GF-D8 (cell line): ENCODE measurements at regions not wholly inside any gene's neighbourhood (a gene's known extent, or its start where the extent isn't known, plus 50 kb on each side); places are given as distances from the start of the nearest gene placed in this dataset.

Source experiments
- DNase-seq: peaks from one replicate; lab custom pipeline; 2025; lab: John Stamatoyannopoulos, UW

- DNase-seq = peak; percentile 86
Measured at GRCh38 chr1:244970744-244971551, 106.6 kb upstream of the HNRNPU start.

DNA sequence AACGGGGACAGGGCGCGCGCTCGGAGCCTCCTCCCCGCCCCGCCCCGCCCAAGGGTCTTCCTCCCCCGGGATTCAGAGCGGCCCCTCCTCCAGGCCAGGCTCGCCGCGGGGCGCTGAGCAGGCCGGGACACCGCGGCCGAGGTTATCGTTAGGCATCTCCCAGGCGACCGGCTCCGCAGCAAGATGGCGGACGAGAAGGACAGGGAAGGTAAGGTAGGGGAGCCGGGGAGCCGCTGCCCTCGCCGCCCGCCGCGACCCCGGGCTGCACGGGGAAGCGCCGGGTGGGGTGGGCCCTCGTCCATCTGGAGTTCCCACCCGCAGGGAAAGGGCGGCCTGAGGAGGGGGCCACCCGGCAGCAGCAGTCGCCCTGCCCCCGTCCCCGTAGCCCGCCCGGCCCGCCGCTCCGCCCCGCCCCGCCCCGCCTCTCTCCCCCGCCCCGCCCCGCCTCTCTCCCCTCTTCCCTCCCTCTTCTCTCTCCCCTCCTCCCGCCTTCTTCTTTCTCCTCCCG is 105.9 kb upstream of the HNRNPU start:
- DNase-seq = peak; percentile 76

DNA sequence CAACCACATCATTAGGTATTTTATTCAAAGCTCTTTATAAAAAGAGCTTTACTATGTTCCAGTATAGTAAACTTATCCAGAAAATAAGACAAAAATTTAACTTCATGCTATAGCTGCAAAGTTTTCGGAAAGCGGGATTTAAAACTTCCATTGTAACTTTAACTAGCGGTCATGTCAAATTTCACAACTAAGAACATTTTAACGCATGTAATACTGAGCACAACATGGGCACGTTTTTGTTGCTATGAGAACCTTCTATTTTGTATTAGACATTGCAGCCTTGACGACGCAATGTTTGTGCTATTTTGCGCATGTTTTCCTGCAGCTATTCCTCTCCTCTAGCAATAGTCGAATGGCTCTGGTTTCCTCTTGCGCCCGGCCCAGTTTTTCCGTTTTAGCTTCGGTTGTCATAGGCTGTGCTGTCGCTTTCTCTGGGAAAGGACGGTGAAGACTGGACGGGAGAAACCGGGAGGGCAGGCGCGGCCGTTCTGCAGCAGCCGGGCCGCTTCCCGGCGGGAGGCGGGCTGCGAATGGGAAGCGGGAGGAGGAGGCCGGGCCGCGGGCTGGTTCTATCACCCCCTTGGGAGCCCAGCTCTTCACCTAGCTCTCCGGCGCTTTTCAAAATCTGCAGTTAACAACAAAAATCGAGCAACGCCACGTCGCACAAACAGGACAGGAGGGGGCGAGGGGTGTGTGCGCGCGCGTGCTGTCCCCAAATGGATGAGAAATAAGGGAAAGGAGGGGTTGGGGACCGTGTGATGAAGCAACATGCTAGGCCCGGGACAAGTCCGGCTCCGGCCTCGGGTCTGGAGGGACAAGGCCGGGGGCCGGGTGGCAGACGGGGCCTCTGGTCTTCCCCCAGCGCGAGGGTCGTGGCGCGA is 105.3 kb upstream of the HNRNPU start:
- DNase-seq = peak; percentile 76

DNA sequence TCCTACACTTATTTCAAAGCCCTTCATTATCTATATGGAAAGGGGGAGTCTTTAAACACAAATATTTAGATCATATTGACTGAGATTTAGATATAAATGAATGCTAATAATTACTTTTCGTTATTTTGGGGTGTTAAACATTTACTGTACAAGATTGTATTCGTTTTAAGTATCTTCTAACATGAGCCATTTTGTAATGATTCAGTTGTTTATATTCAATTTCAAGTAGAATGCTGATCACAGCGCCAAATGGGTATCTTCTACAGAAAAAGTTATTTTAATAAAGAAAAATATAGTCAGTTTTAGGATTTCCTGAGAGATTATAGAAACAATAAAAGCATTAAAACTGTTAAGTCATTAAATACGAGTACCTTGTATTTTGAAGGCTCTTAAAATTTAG is 104.5 kb upstream of the HNRNPU start:
- no peak for DNase-seq

DNA sequence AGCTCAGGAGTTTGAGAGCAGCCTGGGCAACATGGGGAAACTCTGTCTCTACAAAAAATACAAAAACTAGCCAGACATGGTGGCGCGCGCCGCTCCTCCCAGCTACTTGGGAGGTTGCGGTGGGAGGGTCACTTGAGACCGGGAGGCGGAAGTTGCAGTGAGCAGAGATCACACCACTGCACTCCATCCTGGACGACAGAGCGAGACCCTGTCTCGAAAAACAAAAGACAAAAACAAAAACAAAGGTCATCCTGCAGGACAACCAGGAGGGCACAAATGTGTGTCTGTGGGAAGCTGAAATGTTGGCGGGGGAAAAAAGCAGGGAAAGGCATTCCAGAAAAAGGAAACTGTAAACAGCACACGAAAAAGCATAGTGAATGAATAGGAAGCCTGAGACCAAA is 104.1 kb upstream of the HNRNPU start:
- DNase-seq = no peak

DNA sequence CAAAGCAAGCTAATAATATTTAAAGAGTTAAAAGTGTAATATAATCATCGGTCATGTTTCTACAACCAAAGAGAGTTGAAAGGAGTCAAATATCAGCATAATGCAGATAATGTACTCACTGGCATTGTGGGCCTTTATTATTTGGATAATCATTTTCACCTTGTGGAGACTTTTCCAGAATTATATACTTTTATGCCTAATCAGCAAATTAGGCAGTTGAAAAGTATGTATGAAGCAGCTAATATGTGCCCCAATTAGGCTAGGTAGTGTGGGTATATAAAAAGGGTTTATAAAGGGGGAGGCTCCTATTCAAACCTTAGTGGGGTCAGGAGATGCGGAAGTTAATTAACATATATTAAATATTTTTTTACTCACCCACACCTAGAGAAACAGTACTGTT is 102.8 kb upstream of the HNRNPU start:
- DNase-seq = no peak

GRCh38 chr1:244965185-244966030 is 101.1 kb upstream of the HNRNPU start:
- peak; percentile 36 for DNase-seq

GRCh38 chr1:244964112-244964971 is 100.0 kb upstream of the HNRNPU start:
- DNase-seq = peak; percentile 59

DNA sequence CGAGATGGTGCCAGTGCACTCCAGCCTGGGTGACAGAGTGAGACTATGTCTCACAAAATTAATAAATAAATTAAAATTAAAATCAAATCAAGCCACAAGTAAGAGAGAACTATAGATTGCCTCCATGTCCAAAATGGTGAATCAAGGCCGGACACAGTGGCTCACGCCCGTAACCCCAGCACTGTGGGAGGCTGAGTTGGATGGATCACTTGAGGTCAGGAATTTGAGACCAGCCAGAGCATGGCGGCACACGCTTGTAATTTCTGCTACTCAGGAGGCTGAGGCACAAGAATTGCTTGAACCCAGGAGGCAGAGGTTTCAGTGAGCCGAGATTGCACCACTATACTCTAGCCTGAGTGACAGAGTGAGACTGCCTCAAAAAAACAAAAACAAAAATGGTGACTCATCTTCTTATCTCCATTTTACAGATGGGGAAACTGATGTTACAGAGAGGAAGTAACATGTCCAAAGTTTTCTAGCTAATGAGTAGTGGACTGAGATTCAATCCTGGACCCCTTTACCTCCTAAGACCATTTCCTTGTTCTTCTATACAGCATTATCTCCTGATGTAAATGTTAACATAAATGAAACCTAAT is 99.0 kb upstream of the HNRNPU start:
- no peak for DNase-seq

- no peak for DNase-seq
Measured at GRCh38 chr1:244962130-244962529, 97.8 kb upstream of the HNRNPU start.

GRCh38 chr1:244960904-244961303 is 96.6 kb upstream of the HNRNPU start:
- no peak for DNase-seq

- DNase-seq = no peak
Measured at GRCh38 chr1:244958593-244958992, 94.2 kb upstream of the HNRNPU start.

- no peak for DNase-seq
Measured at GRCh38 chr1:244957525-244957924, 93.2 kb upstream of the HNRNPU start.

GRCh38 chr1:244957122-244957521 is 92.8 kb upstream of the HNRNPU start:
- DNase-seq = no peak

DNA sequence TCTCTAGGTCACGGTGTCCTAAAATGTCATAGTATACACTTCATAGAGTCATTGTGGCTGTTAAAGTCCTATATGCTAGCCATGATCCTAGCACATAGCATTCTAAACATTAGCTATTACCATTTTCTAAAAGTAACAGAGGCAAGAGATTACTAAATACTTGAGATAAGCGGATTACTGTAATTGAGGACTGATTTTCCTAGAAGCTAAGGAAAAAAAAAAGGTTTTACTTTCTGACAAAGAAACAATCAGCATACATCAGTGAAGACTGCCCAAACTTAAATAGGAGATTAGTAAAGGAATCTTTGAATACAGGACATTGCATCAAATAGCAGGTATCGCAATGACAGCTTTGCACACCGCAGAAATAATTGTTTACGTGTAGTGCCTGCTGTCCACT is 91.3 kb upstream of the HNRNPU start:
- no peak for DNase-seq

- DNase-seq = no peak
Measured at GRCh38 chr1:244954359-244954758, 90.0 kb upstream of the HNRNPU start.

DNA sequence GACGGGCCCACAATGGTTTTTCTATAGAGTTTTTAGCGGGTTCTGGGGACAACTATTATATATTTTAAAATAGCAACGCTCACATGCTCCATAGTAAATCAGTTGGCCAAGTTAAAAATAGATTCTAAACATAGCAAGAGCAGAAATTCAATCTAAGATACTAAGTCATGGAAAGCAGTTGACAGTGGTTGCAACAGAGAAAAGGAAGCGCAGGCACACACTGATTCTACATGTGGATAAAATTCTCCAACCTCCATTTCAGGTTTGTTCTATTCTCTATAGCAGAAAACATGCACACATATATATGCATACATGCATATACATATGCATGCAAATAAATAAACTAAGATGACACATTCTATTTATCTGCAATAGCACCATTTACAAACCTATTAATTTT is 89.6 kb upstream of the HNRNPU start:
- DNase-seq = peak; percentile 61

DNA sequence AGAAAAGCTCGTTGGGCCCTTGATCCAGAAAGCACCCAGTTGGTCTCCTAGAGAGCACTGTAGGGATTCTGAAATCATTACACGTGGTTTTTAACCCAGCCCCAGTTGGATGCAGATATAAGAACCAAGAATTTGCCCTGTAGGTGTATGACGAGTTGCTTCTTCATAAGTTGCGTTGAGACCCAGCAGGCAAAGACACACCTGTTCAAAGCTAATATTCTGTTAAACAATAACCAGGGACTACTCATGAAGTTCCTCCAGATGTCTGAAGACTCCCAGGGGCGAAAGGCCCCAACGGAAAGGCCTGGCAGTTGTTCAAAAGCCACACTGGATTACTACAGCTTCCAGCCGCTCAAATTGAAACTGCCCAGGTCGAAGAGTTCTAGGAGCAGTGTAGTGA is 88.6 kb upstream of the HNRNPU start:
- DNase-seq = peak; percentile 76

- peak; percentile 61 for DNase-seq
Measured at GRCh38 chr1:244952280-244952933, 88.1 kb upstream of the HNRNPU start.

DNA sequence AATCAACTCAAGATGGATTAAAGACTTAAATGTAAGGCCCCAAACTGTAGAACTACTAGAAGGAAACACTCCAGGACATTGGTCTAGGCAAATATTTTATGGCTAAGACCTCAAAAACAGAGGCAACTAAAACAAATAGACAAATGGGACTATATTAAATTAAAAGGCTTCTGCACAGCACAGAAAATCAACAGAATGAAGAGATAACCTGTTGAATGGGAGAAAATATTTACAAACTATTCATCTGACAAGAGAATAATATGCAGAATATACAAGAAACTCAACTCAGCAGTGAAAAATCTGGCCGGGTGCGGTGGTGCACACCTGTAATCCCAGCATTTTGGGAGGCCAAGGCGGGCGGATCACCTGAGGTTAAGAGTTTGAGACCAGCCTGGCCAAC is 84.1 kb upstream of the HNRNPU start:
- DNase-seq = no peak
